Loucy (cell line): ENCODE measurements at regions not wholly inside any gene's neighbourhood (a gene's known extent, or its start where the extent isn't known, plus 50 kb on each side); places are given as distances from the start of the nearest gene placed in this dataset.
A peak's percentile ranks its signal among the peaks of the same experiment; 100 is the strongest.

Source experiments
- H2AFZ ChIP-seq: fragments of 200-600 bp; sonication (generic); 2 replicates; pipeline ENCODE4 v1.6.0; 2016; ENCODE audit warnings: antibody characterized with exemption, mild to moderate bottlenecking, low read length, moderate library complexity
- H3F3A ChIP-seq: fragments of 200-600 bp; 2 replicates; pipeline ENCODE4 v1.6.0; 2016; ENCODE audit warnings: antibody characterized with exemption, low read depth, mild to moderate bottlenecking
- H3K27me3 ChIP-seq: fragments of 200-600 bp; sonication (generic); 2 replicates; pipeline ENCODE4 v1.6.1; 2014; ENCODE audit warnings: low read length, mild to moderate bottlenecking; ENCODE audit not compliant: insufficient read depth, poor library complexity, severe bottlenecking
- H3K36me3 ChIP-seq: fragments of 200-600 bp; sonication (generic); 2 replicates; pipeline ENCODE4 v1.6.1; 2016; ENCODE audit warnings: low read length; ENCODE audit not compliant: insufficient read depth
- H3K4me1 ChIP-seq: fragments of 200-600 bp; sonication (generic); 2 replicates; pipeline ENCODE4 v1.5.1; 2014; ENCODE audit warnings: low read length, mild to moderate bottlenecking; ENCODE audit not compliant: insufficient read depth, poor library complexity, severe bottlenecking
- H3K4me2 ChIP-seq: fragments of 200-600 bp; sonication (generic); 2 replicates; pipeline ENCODE4 v1.6.0; 2014; ENCODE audit warnings: antibody characterized with exemption, low read length, low read depth, mild to moderate bottlenecking; ENCODE audit not compliant: poor library complexity, severe bottlenecking
- H3K4me3 ChIP-seq: fragments of 200-600 bp; sonication (generic); 2 replicates; pipeline ENCODE4 v1.5.1; 2014; ENCODE audit warnings: low read length, mild to moderate bottlenecking, mixed read lengths; ENCODE audit not compliant: poor library complexity, severe bottlenecking
- H3K79me2 ChIP-seq: fragments of 200-600 bp; sonication (generic); 2 replicates; pipeline ENCODE4 v1.6.1; 2014; ENCODE audit warnings: low read length; ENCODE audit not compliant: insufficient read depth
- H3K9ac ChIP-seq: fragments of 200-600 bp; sonication (generic); 2 replicates; pipeline ENCODE4 v1.6.0; 2014; ENCODE audit warnings: mild to moderate bottlenecking, low read depth, low read length, moderate library complexity; ENCODE audit not compliant: poor library complexity, severe bottlenecking
- H3K9me2 ChIP-seq: fragments of 200-600 bp; sonication (generic); replicated peaks from 2 replicates; pipeline ENCODE4 v1.6.1; 2016; ENCODE audit warnings: low read depth, low read length, mixed read lengths
- H3K9me3 ChIP-seq: fragments of 200-600 bp; sonication (generic); 2 replicates; pipeline ENCODE4 v1.6.1; 2014; ENCODE audit warnings: mild to moderate bottlenecking, antibody characterized with exemption, low read length, low read depth; ENCODE audit not compliant: insufficient read depth
- H4K20me1 ChIP-seq: fragments of 200-600 bp; sonication (generic); 2 replicates; pipeline ENCODE4 v1.6.0; 2014; ENCODE audit warnings: antibody characterized with exemption, low read length, mild to moderate bottlenecking; ENCODE audit not compliant: insufficient read depth, poor library complexity, severe bottlenecking
- CTCF ChIP-seq: fragments of 200-600 bp; sonication (generic); conservative IDR thresholded peaks from 2 replicates; pipeline ENCODE4 v1.5.1; 2014; ENCODE audit warnings: mild to moderate bottlenecking, antibody characterized with exemption, low read length
- EZH2phosphoT487 ChIP-seq: fragments of 200-600 bp; IDR thresholded peaks from 2 replicates; pipeline ENCODE4 v1.6.1; 2018; ENCODE audit warnings: antibody characterized with exemption, mild to moderate bottlenecking, moderate library complexity, borderline replicate concordance

- no peaks in the 10 kb centered on the region for H4K20me1 ChIP-seq
- H3K9me2 ChIP-seq, result no peaks in the 10 kb centered on the region
- peaks cover 14% of the 10 kb centered on the region for H3K4me1 ChIP-seq
- H3K4me3 ChIP-seq, result no peak overlapping the region
- no peaks in the 10 kb centered on the region for H3F3A ChIP-seq
- no peak for TF ChIP-seq EZH2phosphoT487
- TF ChIP-seq CTCF, result no peak
- no peaks in the 10 kb centered on the region for H3K36me3 ChIP-seq
- H3K79me2 ChIP-seq, result no peaks in the 10 kb centered on the region
- H3K27me3 ChIP-seq, result no peaks in the 10 kb centered on the region
- no peak overlapping the region for H2AFZ ChIP-seq
- no peak overlapping the region for H3K9ac ChIP-seq
- H3K9me3 ChIP-seq, result no peaks in the 10 kb centered on the region
- H3K4me2 ChIP-seq, result no peak overlapping the region
Observed at GRCh38 chr11:19520681-19521080, 192.0 kb upstream of the NAV2 start.

- Histone ChIP-seq H3K4me3 (no peak overlapping the region), H3K79me2 (no peaks in the 10 kb centered on the region), H2AFZ (no peak overlapping the region), H3K4me2 (no peak overlapping the region), H3K27me3 (no peaks in the 10 kb centered on the region), H3K9me2 (no peaks in the 10 kb centered on the region), H3K36me3 (no peaks in the 10 kb centered on the region), H3F3A (no peaks in the 10 kb centered on the region), H3K9me3 (no peaks in the 10 kb centered on the region), H4K20me1 (no peaks in the 10 kb centered on the region), H3K4me1 (peaks cover 14% of the 10 kb centered on the region), H3K9ac (no peak overlapping the region)
- TF ChIP-seq EZH2phosphoT487 (no peak), CTCF (no peak)
Observed at GRCh38 chr11:19519912-19520641, 192.6 kb upstream of the NAV2 start.

DNA sequence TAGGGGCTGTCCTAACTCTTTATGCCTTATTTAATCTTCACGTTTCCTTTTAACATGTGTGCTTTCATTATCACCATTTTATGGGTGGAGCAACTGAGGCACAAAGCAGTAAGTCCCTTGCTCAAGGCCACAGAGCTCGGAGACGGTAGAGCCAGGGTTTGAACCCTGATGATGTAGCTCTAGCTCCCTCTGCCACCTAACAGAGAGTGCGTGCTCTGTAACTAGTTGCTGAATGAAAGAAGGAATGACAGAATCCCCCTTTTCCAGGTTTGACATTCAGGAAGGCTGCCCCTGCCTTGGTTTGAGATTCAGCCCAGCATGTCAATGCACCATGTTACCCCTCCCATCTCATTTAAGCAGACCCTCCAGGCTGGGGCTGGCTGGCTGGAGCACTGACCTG, 193.3 kb upstream of the NAV2 start:
- Histone ChIP-seq H3K79me2 (no peaks in the 10 kb centered on the region), H3F3A (no peaks in the 10 kb centered on the region), H3K36me3 (no peaks in the 10 kb centered on the region), H3K9me3 (no peaks in the 10 kb centered on the region), H3K4me1 (peaks cover 14% of the 10 kb centered on the region), H3K9me2 (no peaks in the 10 kb centered on the region), H3K27me3 (no peaks in the 10 kb centered on the region), H3K4me3 (no peak overlapping the region), H4K20me1 (no peaks in the 10 kb centered on the region), H3K4me2 (no peak overlapping the region), H3K9ac (no peak overlapping the region), H2AFZ (no peak overlapping the region)
- TF ChIP-seq CTCF, result peak; percentile 25; the same call in 1 of the 2 replicates
- TF ChIP-seq EZH2phosphoT487, result no peak
